DOHH2 (cell line): ENCODE measurements at regions not wholly inside any gene's neighbourhood (a gene's known extent, or its start where the extent isn't known, plus 50 kb on each side); places are given as distances from the start of the nearest gene placed in this dataset.

Experiments
- CTCF ChIP-seq: fragments of 200-600 bp; sonication (generic); IDR thresholded peaks from one replicate; pipeline ENCODE4 v1.5.1; 2014; ENCODE audit warnings: antibody characterized with exemption, mild to moderate bottlenecking, low read depth, low read length; ENCODE audit not compliant: poor library complexity, severe bottlenecking
- EZH2phosphoT487 ChIP-seq: fragments of 200-600 bp; sonication (generic); IDR thresholded peaks from 2 replicates; pipeline ENCODE4 v1.6.1; 2017; ENCODE audit warnings: borderline replicate concordance, mild to moderate bottlenecking, antibody characterized with exemption, low read length, moderate library complexity, mixed read lengths

GRCh38 chr12:91968777-91969171 is 176.9 kb downstream of the BTG1 start:
- no peak for TF ChIP-seq CTCF
- TF ChIP-seq EZH2phosphoT487, result no peak
